ENCODE measurements at regions not wholly inside any gene's neighbourhood (a gene's known extent, or its start where the extent isn't known, plus 50 kb on each side); places are given as distances from the start of the nearest gene placed in this dataset.

- TF ChIP-seq POLR2A (IDR thresholded peaks at IDR 0.05; ENCODE audit: low read depth, low read length): no peak
- DNase-seq (ENCODE audit: insufficient read length, low spot score): no peak
Measured at GRCh38 chr9:1353291-1353690, 303.1 kb downstream of the DMRT2 start.

GRCh38 chr9:1354086-1354485 is 303.9 kb downstream of the DMRT2 start:
- no peak for DNase-seq (ENCODE audit: insufficient read length, low spot score)
- no peak for FAIRE-seq
- TF ChIP-seq POLR2A (IDR thresholded peaks at IDR 0.05; ENCODE audit: low read depth, low read length): no peak

More at GRCh38 chr9:1353291-1353690, 303.1 kb downstream of the DMRT2 start:
- no peak for FAIRE-seq

DNA sequence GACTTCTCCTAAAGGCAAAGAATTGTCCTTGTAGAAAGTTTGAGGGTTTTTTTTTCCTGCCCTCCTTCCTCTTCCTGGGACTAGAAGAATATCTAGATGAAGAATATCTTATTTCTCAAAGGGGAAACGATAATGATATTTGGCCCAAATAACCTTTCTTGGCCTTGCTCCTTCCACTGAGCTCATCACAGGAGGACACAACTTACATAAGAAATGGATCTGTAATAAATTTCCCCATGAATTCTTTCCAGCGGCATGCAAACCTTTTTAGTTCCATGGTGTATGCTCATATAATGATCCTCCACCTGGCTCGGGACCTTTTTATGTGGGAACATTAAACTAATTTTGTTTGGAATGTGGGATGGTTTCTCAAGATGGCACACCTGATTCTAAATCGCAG is 304.4 kb downstream of the DMRT2 start:
- no peak for TF ChIP-seq POLR2A (IDR thresholded peaks at IDR 0.05; ENCODE audit: low read depth, low read length)
- FAIRE-seq: no peak
- DNase-seq (ENCODE audit: insufficient read length, low spot score): no peak

- no peak for FAIRE-seq
- no peak for TF ChIP-seq POLR2A (IDR thresholded peaks at IDR 0.05; ENCODE audit: low read depth, low read length)
- no peak for DNase-seq (ENCODE audit: insufficient read length, low spot score)
Measured at GRCh38 chr9:1355656-1356055, 305.5 kb downstream of the DMRT2 start.

GRCh38 chr9:1362845-1363244 is 312.7 kb downstream of the DMRT2 start:
- TF ChIP-seq POLR2A (IDR thresholded peaks at IDR 0.05; ENCODE audit: low read depth, low read length): no peak
- no peak for FAIRE-seq
- DNase-seq (ENCODE audit: insufficient read length, low spot score): no peak

GRCh38 chr9:1366276-1366675 is 316.1 kb downstream of the DMRT2 start:
- FAIRE-seq: no peak
- DNase-seq (ENCODE audit: insufficient read length, low spot score): no peak
- no peak for TF ChIP-seq POLR2A (IDR thresholded peaks at IDR 0.05; ENCODE audit: low read depth, low read length)

- DNase-seq (ENCODE audit: insufficient read length, low spot score) (no peak), FAIRE-seq (no peak)
- TF ChIP-seq POLR2A (IDR thresholded peaks at IDR 0.05; ENCODE audit: low read depth, low read length): no peak
Measured at GRCh38 chr9:1369297-1369696, 319.1 kb downstream of the DMRT2 start.

- DNase-seq (ENCODE audit: insufficient read length, low spot score) (no peak), FAIRE-seq (no peak)
- TF ChIP-seq POLR2A (IDR thresholded peaks at IDR 0.05; ENCODE audit: low read depth, low read length): no peak
Measured at GRCh38 chr9:1373445-1373844, 323.3 kb downstream of the DMRT2 start.

DNA sequence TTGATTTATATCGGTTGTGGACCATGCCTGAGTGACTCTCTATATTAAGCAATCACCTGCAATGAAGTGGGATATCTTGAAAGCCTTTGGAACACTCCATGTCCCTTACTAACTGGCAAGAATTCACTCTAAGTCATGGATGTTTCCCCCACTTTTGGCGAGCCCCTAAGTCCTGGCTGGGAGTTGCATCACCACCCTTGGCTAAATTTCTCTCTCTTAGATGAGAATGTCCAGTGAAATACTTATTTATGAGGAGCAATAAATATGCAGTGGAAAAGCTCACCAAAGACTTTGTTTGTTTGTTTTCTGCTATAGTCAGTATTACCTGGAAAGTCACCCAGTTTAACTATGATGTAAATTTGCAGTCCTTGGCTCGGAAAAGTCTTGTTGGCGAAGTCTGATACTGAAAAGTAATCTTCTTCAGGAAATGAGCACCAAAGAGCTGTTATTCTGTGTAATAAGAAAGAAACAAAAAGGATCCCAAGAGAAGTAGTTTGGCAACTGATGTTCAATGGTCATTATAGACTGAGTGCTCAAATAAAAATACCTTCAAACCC is 333.8 kb downstream of the DMRT2 start:
- DNase-seq (ENCODE audit: insufficient read length, low spot score) (no peak), FAIRE-seq (no peak)
- no peak for TF ChIP-seq POLR2A (IDR thresholded peaks at IDR 0.05; ENCODE audit: low read depth, low read length)

DNA sequence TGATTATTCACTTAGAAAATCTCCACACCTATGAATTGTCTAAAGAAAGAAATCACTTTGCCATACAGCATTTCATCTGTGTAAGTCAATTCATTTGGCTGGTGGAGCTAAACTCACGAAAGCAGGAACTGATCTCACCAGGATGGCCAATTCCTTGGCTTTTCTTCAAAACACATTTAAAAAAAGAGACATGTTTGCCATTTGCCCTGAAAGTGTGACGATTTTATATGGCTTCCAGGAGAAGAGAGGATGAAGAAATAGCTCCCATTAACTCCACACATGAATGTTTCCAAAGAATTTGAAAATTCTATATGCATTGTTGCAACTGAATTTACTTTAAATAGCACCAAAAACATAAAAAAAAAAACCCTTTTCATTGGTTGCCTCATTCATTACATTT is 334.7 kb downstream of the DMRT2 start:
- DNase-seq (ENCODE audit: insufficient read length, low spot score) (no peak), FAIRE-seq (no peak)
- TF ChIP-seq POLR2A (IDR thresholded peaks at IDR 0.05; ENCODE audit: low read depth, low read length): no peak

DNA sequence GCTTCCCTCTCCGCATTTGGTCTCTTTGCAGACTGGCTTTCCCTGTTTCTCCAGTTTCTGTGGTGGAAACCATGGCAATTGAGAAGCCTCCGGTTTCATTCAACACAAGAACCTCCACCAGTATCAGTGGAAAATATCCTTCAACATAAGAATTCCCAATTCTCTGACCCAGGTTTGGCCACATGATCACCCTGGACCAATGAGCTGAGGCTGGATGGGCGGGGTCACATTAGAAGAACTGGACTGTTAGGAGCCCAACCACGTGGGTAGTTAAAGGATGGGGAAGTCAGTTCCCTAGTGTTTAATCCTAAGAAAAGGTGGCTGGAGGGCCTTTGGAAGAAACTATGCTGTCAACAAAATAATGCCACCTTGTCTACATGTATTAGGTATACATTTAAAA is 336.3 kb downstream of the DMRT2 start:
- FAIRE-seq (no peak), DNase-seq (ENCODE audit: insufficient read length, low spot score) (no peak)
- no peak for TF ChIP-seq POLR2A (IDR thresholded peaks at IDR 0.05; ENCODE audit: low read depth, low read length)

DNA sequence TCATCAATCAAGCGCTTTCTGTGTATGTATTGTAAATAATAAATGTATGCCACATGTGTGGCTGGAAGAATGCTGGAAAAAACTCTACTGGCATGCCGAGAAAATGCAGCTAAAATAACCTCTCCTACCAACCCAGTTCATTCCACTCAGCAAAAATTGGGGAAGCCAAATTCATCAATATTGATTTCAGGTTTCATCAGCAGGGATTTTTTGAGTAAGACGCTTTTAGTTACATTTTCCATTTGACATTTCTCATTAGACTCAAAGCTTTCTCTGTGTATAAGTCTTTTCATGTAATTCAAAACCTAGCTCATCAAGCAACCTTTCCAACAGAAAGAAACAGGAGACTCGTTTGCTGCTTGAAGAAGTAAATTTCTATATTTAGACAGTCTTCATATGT is 338.1 kb downstream of the DMRT2 start:
- FAIRE-seq: no peak
- no peak for TF ChIP-seq POLR2A (IDR thresholded peaks at IDR 0.05; ENCODE audit: low read depth, low read length)
- no peak for DNase-seq (ENCODE audit: insufficient read length, low spot score)

DNA sequence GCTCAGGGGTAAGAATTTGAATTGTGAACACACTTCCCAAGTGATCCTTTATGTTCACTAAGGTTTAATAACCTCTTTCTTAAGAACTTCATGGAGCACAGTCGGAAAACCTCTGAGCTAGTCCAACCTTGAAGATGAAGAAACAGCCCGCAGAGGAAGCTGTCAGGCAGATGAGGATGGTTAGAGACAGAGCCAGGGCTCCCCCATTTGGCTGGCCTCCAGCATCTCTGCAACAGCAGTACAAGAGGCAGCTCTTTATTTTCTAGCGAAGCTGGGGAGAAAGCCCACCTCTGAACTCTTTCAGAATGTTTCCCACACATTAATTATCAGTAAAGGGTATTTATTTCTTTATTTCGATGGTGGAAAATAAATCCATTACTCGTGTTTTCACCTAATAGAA is 350.8 kb downstream of the DMRT2 start:
- TF ChIP-seq POLR2A (IDR thresholded peaks at IDR 0.05; ENCODE audit: low read depth, low read length): no peak
- DNase-seq (ENCODE audit: insufficient read length, low spot score) (no peak), FAIRE-seq (no peak)

GRCh38 chr9:1404940-1405339 is 354.8 kb downstream of the DMRT2 start:
- no peak for TF ChIP-seq POLR2A (IDR thresholded peaks at IDR 0.05; ENCODE audit: low read depth, low read length)
- FAIRE-seq: no peak
- no peak for DNase-seq (ENCODE audit: insufficient read length, low spot score)

- DNase-seq (ENCODE audit: insufficient read length, low spot score) (no peak), FAIRE-seq (no peak)
- TF ChIP-seq POLR2A (IDR thresholded peaks at IDR 0.05; ENCODE audit: low read depth, low read length): no peak
Measured at GRCh38 chr9:1411826-1412225, 361.7 kb downstream of the DMRT2 start.

DNA sequence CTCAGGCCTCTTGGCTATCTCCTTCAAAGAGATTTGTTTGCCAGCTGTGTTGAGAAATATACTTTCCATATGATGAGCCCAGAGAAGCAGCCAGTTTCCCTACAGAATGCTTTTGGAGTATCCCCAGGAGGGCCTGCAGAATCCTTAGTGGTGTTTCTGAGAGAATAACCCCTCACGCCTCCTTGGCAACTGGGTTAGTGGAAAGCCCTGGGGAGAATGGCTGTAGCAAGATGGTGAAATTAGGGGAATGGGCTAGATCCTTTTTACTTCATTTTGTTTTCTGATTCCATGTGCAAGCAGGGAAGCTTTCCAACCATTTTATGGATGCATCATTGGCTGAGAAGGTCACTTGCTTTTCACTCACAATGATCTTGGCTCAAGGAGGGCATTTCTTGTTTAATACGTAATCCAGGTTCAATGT is 364.6 kb downstream of the DMRT2 start:
- no peak for TF ChIP-seq POLR2A (IDR thresholded peaks at IDR 0.05; ENCODE audit: low read depth, low read length)
- no peak for FAIRE-seq
- no peak for DNase-seq (ENCODE audit: insufficient read length, low spot score)

Data from H54 (cell line).